ENCODE measurements at regions not wholly inside any gene's neighbourhood (a gene's known extent, or its start where the extent isn't known, plus 50 kb on each side); places are given as distances from the start of the nearest gene placed in this dataset.

DNA sequence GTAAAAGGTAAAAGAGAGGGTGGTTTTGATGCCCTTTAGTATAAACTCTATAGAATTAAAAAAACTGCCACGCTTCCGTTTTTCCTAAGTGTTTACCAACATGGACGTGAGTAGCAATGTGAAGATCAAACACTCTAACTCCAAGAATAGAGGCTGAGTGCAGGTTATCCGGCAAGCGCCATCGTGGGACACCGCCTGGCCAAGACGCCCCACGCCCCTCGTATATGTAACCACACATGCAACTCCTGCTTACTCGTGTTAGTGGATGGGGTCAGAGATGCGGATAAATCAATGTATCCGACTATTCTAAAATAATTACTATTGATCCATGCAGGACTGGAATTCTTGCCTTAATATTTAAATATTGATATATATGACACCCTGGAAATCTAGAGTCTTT lies 741.3 kb downstream of the GALR1 start:
- TF ChIP-seq, protein P1, sequence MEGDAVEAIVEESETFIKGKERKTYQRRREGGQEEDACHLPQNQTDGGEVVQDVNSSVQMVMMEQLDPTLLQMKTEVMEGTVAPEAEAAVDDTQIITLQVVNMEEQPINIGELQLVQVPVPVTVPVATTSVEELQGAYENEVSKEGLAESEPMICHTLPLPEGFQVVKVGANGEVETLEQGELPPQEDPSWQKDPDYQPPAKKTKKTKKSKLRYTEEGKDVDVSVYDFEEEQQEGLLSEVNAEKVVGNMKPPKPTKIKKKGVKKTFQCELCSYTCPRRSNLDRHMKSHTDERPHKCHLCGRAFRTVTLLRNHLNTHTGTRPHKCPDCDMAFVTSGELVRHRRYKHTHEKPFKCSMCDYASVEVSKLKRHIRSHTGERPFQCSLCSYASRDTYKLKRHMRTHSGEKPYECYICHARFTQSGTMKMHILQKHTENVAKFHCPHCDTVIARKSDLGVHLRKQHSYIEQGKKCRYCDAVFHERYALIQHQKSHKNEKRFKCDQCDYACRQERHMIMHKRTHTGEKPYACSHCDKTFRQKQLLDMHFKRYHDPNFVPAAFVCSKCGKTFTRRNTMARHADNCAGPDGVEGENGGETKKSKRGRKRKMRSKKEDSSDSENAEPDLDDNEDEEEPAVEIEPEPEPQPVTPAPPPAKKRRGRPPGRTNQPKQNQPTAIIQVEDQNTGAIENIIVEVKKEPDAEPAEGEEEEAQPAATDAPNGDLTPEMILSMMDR (IDR thresholded peaks at IDR 0.05; ENCODE audit: extremely low read depth, insufficient read depth, missing control alignments) = no peak
- in situ Hi-C loops (cut with MboI; ENCODE audit: low pct_unique_long_range_greater_than_20kb, low sequenced_read_pairs, unreplicated experiment) = no loop called here
- DNase-seq (ENCODE audit: low spot score) = no peak

DNA sequence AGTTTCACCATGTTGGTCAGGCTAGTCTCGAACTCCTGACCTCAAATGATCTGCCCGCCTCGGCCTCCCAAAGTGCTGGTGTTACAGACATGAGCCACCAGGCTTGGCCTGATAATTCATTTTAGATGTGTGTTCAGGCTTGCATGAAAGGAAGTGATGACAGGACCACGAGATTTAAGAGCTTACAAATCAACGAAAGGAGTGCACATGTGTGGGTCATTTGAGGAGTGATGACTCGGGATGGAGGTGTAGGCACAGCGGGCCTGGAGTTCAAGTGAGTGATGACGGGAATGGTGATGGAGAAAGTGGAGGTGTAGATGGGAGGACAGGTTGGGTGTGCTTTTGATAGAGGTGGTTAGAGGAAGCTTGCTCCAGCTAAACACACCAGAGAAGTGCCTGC lies 742.4 kb downstream of the GALR1 start:
- in situ Hi-C loops (cut with MboI; ENCODE audit: low pct_unique_long_range_greater_than_20kb, low sequenced_read_pairs, unreplicated experiment) = no loop called here
- TF ChIP-seq, protein P1 (IDR thresholded peaks at IDR 0.05; ENCODE audit: extremely low read depth, insufficient read depth, missing control alignments) = no peak
- no peak for DNase-seq (ENCODE audit: low spot score)

DNA sequence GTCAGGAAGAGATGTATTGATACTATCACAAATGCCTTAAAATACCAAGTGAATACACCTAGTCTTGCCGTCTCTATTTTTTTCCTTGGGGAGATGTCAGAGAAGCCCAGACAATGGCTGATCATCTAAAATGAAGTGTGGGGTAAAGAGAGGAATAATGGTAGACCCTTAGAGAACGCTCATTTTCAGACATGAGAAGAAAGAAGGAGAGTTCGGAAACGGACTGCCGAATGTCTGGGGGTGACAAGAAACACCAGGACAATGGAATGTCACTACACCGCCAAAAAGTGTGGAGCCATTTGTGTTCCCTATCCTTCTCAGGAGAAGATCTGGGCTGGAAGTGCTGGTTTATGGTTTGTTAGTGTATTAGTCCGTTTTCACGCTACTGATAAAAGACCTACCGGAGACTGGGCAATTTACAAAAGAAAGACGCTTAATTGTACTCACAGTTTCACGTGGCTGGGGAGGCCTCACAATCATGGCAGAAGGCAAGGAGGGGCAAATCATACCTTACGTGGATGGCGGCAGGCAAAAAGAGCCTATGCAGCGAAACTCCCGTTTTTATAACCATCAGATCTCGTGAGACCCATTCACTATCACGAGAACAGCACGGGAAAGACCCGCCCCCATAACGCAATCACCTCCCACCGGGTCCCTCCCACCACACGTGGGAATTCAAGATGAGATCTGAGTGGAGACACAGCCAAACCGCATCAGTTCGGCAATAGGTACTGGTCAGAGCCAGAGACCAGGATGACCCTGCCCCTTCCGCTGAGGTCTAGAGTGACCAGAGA lies 743.7 kb downstream of the GALR1 start:
- in situ Hi-C loops (cut with MboI; ENCODE audit: low pct_unique_long_range_greater_than_20kb, low sequenced_read_pairs, unreplicated experiment) = no loop called here

DNA sequence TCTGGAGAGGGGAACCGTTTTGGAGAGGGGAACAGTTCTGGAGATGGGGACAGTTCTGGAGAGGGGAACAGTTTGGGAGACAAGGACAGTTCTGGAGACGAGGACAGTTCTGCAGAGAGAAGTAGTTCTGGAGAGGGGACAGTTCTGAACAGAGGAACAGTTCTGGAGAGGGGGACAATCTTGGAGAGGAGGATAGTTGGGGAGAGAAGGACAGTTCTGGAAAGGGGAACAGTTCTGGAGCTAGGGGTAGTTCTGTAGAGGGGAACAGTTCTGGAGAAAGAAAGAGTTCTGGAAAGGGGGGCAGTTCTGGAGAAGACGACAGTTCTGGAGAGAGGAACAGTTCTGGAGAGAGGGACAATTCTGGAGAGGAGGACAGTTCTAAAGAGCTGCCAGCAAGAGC lies 745.9 kb downstream of the GALR1 start:
- TF ChIP-seq, protein P1 (IDR thresholded peaks at IDR 0.05; ENCODE audit: extremely low read depth, insufficient read depth, missing control alignments) = no peak
- in situ Hi-C loops (cut with MboI; ENCODE audit: low pct_unique_long_range_greater_than_20kb, low sequenced_read_pairs, unreplicated experiment) = no loop called here
- no peak for DNase-seq (ENCODE audit: low spot score)

More for the DNA sequence above, 743.7 kb downstream of the GALR1 start:
- TF ChIP-seq, protein P1 (IDR thresholded peaks at IDR 0.05; ENCODE audit: extremely low read depth, insufficient read depth, missing control alignments) = no peak
- DNase-seq (ENCODE audit: low spot score) = no peak

DNA sequence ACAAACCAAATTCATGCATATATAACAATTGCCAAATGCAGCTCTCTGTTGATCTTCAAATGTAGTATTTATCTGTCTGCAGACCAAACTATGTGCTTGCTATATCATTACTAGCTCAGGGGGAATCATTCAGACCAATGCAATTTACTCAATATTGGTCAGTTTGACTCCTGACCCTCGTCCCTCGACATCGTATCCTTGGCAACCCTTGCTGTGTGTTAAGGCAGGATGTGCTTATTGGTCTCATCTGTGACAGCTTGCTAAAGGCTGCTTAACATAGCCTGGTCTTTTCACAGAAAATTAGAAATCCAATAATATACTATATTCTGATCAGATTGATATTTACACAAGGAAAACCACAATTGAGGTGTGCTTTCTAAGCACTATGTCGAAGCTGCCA lies 747.1 kb downstream of the GALR1 start:
- in situ Hi-C loops (cut with MboI; ENCODE audit: low pct_unique_long_range_greater_than_20kb, low sequenced_read_pairs, unreplicated experiment) = no loop called here
- no peak for DNase-seq (ENCODE audit: low spot score)
- TF ChIP-seq, protein P1 (IDR thresholded peaks at IDR 0.05; ENCODE audit: extremely low read depth, insufficient read depth, missing control alignments) = no peak

DNA sequence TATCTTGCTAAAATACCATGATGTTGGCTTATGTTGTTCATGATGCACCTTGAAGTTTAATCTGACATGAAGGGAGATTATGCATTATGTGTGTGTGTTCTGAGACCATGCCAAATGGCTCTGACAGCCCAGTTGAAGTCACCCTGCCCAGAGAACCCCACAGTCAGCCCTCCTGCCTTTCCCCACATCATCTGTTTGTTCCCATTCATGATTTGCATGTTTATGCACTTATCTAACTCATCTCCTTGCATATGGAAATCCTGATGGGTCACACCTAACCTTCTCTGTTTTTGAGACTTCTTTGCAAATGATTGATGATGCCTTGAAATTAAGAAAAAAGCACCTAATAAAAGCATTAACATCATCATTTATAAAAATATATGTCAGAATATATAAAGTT lies 752.2 kb downstream of the GALR1 start:
- no peak for DNase-seq (ENCODE audit: low spot score)
- in situ Hi-C loops (cut with MboI; ENCODE audit: low pct_unique_long_range_greater_than_20kb, low sequenced_read_pairs, unreplicated experiment) = no loop called here
- TF ChIP-seq, protein P1 (IDR thresholded peaks at IDR 0.05; ENCODE audit: extremely low read depth, insufficient read depth, missing control alignments) = no peak
